ENCODE measurements at regions not wholly inside any gene's neighbourhood (a gene's known extent, or its start where the extent isn't known, plus 50 kb on each side); places are given as distances from the start of the nearest gene placed in this dataset.

DNA sequence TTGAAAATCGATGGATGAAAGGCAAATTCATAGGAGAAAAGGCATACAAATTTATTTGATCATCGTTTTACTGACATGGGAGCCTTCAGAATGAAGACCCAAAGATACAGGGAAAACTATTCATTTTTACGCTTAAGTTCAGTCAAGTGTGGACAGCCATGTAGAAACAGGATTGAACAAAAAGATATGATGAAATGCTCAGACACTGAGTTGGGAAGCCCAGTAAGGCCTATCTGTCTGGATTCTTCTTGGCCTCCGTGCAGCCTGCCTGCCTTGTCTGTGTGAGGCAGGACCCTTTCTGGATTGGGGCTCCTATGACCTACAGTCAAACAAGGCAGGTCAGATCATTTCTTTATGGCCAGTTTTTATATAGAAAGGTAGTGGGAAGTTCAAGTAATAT, 203.8 kb upstream of the MYL2 start:
- TF ChIP-seq, protein P1, sequence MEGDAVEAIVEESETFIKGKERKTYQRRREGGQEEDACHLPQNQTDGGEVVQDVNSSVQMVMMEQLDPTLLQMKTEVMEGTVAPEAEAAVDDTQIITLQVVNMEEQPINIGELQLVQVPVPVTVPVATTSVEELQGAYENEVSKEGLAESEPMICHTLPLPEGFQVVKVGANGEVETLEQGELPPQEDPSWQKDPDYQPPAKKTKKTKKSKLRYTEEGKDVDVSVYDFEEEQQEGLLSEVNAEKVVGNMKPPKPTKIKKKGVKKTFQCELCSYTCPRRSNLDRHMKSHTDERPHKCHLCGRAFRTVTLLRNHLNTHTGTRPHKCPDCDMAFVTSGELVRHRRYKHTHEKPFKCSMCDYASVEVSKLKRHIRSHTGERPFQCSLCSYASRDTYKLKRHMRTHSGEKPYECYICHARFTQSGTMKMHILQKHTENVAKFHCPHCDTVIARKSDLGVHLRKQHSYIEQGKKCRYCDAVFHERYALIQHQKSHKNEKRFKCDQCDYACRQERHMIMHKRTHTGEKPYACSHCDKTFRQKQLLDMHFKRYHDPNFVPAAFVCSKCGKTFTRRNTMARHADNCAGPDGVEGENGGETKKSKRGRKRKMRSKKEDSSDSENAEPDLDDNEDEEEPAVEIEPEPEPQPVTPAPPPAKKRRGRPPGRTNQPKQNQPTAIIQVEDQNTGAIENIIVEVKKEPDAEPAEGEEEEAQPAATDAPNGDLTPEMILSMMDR (IDR thresholded peaks at IDR 0.05; ENCODE audit: insufficient read depth, low read length), result no peak
- no peak for TF ChIP-seq GABPA (IDR thresholded peaks at IDR 0.05; ENCODE audit: low read depth)
- TF ChIP-seq, protein P2, sequence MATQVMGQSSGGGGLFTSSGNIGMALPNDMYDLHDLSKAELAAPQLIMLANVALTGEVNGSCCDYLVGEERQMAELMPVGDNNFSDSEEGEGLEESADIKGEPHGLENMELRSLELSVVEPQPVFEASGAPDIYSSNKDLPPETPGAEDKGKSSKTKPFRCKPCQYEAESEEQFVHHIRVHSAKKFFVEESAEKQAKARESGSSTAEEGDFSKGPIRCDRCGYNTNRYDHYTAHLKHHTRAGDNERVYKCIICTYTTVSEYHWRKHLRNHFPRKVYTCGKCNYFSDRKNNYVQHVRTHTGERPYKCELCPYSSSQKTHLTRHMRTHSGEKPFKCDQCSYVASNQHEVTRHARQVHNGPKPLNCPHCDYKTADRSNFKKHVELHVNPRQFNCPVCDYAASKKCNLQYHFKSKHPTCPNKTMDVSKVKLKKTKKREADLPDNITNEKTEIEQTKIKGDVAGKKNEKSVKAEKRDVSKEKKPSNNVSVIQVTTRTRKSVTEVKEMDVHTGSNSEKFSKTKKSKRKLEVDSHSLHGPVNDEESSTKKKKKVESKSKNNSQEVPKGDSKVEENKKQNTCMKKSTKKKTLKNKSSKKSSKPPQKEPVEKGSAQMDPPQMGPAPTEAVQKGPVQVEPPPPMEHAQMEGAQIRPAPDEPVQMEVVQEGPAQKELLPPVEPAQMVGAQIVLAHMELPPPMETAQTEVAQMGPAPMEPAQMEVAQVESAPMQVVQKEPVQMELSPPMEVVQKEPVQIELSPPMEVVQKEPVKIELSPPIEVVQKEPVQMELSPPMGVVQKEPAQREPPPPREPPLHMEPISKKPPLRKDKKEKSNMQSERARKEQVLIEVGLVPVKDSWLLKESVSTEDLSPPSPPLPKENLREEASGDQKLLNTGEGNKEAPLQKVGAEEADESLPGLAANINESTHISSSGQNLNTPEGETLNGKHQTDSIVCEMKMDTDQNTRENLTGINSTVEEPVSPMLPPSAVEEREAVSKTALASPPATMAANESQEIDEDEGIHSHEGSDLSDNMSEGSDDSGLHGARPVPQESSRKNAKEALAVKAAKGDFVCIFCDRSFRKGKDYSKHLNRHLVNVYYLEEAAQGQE (IDR thresholded peaks at IDR 0.05; ENCODE audit: insufficient replicate concordance, low read depth), result no peak
- no peak for TF ChIP-seq POLR2AphosphoS5 (IDR thresholded peaks at IDR 0.05; ENCODE audit: low read depth)
- no peak for TF ChIP-seq SPI1 (IDR thresholded peaks at IDR 0.05; ENCODE audit: borderline replicate concordance, low read depth)

Measured in HL-60 (cell line).